RPMI8226 (cell line): ENCODE measurements at regions not wholly inside any gene's neighbourhood (a gene's known extent, or its start where the extent isn't known, plus 50 kb on each side); places are given as distances from the start of the nearest gene placed in this dataset.

Experiments
- DNase-seq: peaks from one replicate; pipeline ENCODE4 v3.0.0-alpha.2; 2015

GRCh38 chr21:39105341-39105765 is 77.9 kb downstream of the PSMG1 start:
- no peak for DNase-seq

- no peak for DNase-seq
Observed at GRCh38 chr21:39104911-39105310, 78.3 kb downstream of the PSMG1 start.

- DNase-seq = no peak
Observed at GRCh38 chr21:39103689-39104088, 79.6 kb downstream of the PSMG1 start.

- DNase-seq = no peak
Observed at GRCh38 chr21:39099859-39100258, 83.4 kb downstream of the PSMG1 start.

- DNase-seq = no peak
Observed at GRCh38 chr21:39098696-39099200, 84.5 kb downstream of the PSMG1 start.

GRCh38 chr21:39097981-39098380 is 85.3 kb downstream of the PSMG1 start:
- no peak for DNase-seq

GRCh38 chr21:39097335-39097861 is 85.9 kb downstream of the PSMG1 start:
- no peak for DNase-seq

GRCh38 chr21:39096754-39097153 is 86.5 kb downstream of the PSMG1 start:
- no peak for DNase-seq

- no peak for DNase-seq
Observed at GRCh38 chr21:39095681-39096080, 87.6 kb downstream of the PSMG1 start.

- DNase-seq = peak; percentile 13
Observed at GRCh38 chr21:39094847-39095579, 88.2 kb downstream of the PSMG1 start.

GRCh38 chr21:39094087-39094780 is 89.0 kb downstream of the PSMG1 start:
- DNase-seq = peak; percentile 38

GRCh38 chr21:39093526-39093925 is 89.7 kb downstream of the PSMG1 start:
- no peak for DNase-seq

- no peak for DNase-seq
Observed at GRCh38 chr21:39088831-39089380, 94.3 kb downstream of the PSMG1 start.

- DNase-seq = peak; percentile 75
Observed at GRCh38 chr21:39088031-39088370, 95.2 kb downstream of the PSMG1 start.

GRCh38 chr21:39087238-39088030 is 95.8 kb downstream of the PSMG1 start:
- peak; percentile 89 for DNase-seq

GRCh38 chr21:39086547-39086946 is 96.7 kb downstream of the PSMG1 start:
- DNase-seq = no peak

- DNase-seq = peak; percentile 52
Observed at GRCh38 chr21:39085843-39086405, 97.3 kb downstream of the PSMG1 start.

GRCh38 chr21:39084979-39085729 is 98.1 kb downstream of the PSMG1 start:
- DNase-seq = peak; percentile 50

GRCh38 chr21:39084073-39084472 is 99.2 kb downstream of the PSMG1 start:
- peak; percentile 46 for DNase-seq

GRCh38 chr21:39083377-39084008 is 99.8 kb downstream of the PSMG1 start:
- peak; percentile 73 for DNase-seq

GRCh38 chr21:39082656-39083376 is 100.4 kb downstream of the PSMG1 start:
- peak; percentile 92 for DNase-seq
